Stimulated activated CD4-positive, alpha-beta T cell treated with anti-CD3 and anti-CD28 coated beads, Interleukin-15, amount 100 ng/mL, for 48 hours (primary cell): ENCODE measurements at regions not wholly inside any gene's neighbourhood (a gene's known extent, or its start where the extent isn't known, plus 50 kb on each side); places are given as distances from the start of the nearest gene placed in this dataset.

Experiments used
- DNase-seq, 2 donors: peaks; one replicate each; pipeline ENCODE4 v3.0.0-alpha.2; 2020; ENCODE audit warnings: low read depth in 2 of 2

GRCh38 chrX:13266641-13267345, 53.1 kb downstream of the ATXN3L start:
- DNase-seq: peak in 1 of 2 donors; percentile 8

GRCh38 chrX:13265549-13266132, 54.2 kb downstream of the ATXN3L start:
- DNase-seq: no peak

GRCh38 chrX:13265111-13265510, 54.7 kb downstream of the ATXN3L start:
- DNase-seq: no peak

- no peak for DNase-seq
Measured at GRCh38 chrX:13263560-13264251, 56.1 kb downstream of the ATXN3L start.

GRCh38 chrX:13261348-13261747, 58.5 kb downstream of the ATXN3L start:
- DNase-seq: no peak

- DNase-seq: no peak
Measured at GRCh38 chrX:13260598-13260997, 59.3 kb downstream of the ATXN3L start.

- DNase-seq: no peak
Measured at GRCh38 chrX:13258725-13259124, 61.1 kb downstream of the ATXN3L start.

- no peak for DNase-seq
Measured at GRCh38 chrX:13258052-13258444, 61.8 kb downstream of the ATXN3L start.

- DNase-seq: no peak
Measured at GRCh38 chrX:13257223-13258051, 62.4 kb downstream of the ATXN3L start.

GRCh38 chrX:13256603-13257002, 63.2 kb downstream of the ATXN3L start:
- no peak for DNase-seq

- DNase-seq: no peak
Measured at GRCh38 chrX:13254870-13255269, 65.0 kb downstream of the ATXN3L start.

GRCh38 chrX:13254076-13254785, 65.6 kb downstream of the ATXN3L start:
- DNase-seq: no peak

- DNase-seq: no peak
Measured at GRCh38 chrX:13253223-13253622, 66.6 kb downstream of the ATXN3L start.

- DNase-seq: no peak
Measured at GRCh38 chrX:13252726-13253125, 67.1 kb downstream of the ATXN3L start.

- no peak for DNase-seq
Measured at GRCh38 chrX:13250826-13251580, 68.8 kb downstream of the ATXN3L start.

GRCh38 chrX:13248867-13249486, 70.9 kb downstream of the ATXN3L start:
- DNase-seq: no peak

GRCh38 chrX:13239272-13239671, 80.6 kb downstream of the ATXN3L start:
- no peak for DNase-seq

GRCh38 chrX:13235930-13236329, 83.9 kb downstream of the ATXN3L start:
- no peak for DNase-seq

- DNase-seq: no peak
Measured at GRCh38 chrX:13232484-13232883, 87.4 kb downstream of the ATXN3L start.

- no peak for DNase-seq
Measured at GRCh38 chrX:13226214-13226613, 93.6 kb downstream of the ATXN3L start.
